HG02870 (cell line): ENCODE measurements at regions not wholly inside any gene's neighbourhood (a gene's known extent, or its start where the extent isn't known, plus 50 kb on each side); places are given as distances from the start of the nearest gene placed in this dataset.

Experiments used
- ATAC-seq: cut with Tn5 transposase; IDR thresholded peaks from one replicate; pipeline ENCODE4 v1.9.1; 2021; ENCODE audit warnings: mild to moderate bottlenecking, moderate library complexity; ENCODE audit not compliant: unreplicated experiment

DNA sequence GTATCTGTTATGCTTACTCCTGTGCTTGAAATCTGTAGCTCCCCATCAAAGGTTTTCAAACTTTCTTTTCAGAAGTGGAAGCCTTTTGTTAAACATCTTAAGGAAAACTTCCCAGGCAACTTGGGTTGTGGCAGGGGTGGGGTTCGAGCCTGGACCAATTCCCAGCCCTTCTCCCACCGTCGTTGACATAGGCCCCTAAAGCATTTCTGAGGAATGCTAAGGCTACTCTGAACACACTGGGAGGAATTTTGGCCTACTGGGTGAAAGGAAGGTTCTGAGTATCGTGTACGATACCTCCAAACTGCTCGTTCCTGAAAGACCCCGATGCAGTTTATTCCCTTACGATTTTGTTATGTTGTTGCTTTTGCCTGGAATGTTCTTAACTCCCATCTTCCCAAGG is 56.1 kb upstream of the PMFBP1 start:
- no peak for ATAC-seq

DNA sequence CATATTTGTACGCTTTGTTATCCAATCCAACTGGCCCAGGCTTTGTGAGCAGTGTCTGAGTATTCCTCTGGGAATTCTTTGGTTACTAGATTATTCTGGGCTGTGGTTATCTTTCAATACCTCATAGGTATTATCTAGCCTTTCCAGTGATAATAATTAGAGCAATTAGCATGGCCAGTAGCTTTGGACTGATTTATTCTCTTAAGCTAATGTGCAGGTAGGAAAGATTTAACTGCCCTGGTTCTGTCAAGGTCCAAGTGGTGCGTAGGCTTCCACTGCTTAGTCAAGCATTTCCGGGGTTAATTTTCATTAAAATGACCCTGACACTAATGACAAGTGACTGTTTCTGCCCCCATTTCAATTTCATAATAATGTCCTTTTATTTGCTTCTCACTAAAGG is 54.2 kb upstream of the PMFBP1 start:
- no peak for ATAC-seq

DNA sequence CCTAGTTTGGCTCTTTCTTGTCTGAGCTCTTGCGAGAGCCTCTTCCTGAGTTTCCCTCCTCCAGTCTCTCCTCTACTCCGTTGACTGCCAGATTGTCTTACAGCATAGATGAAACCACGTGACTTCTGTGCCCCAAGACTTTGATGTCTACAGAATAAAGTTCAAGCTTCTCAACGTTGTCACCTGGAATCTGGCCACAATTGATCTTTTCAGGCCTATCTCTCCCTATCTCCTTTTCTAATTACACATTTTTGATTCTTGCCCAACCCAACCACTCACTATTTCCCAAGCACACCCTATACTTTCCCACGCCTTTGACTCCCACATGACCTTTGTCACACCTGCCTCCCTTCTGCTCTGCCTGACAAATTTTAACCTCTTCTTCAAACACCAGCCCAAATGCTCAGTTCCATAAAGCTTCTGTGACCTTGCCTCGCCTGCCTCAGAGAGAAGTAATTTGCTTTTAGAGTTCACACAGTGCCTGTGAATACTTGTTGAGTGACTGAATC is 52.4 kb upstream of the PMFBP1 start:
- ATAC-seq: no peak

DNA sequence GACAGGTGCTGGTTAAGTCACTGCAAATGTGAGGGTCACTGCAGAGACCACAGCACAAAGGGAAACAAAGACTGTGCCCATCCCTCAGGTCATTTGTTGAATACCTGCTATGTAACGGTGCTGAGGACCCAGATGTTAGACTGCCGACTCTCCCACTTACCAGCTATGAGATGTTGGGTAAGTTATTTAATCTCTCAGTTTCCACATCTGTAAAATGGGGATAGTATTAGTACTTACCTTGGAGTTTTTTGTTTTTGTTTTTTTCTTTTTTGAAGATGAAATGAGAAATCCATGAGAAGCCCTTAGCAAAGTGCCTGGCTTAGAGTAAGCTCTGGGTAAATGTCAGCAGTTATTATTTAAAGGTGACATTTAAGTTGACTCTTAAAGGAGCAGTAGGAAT is 50.5 kb upstream of the PMFBP1 start:
- ATAC-seq: no peak
